IMR-90 (cell line): ENCODE measurements at regions not wholly inside any gene's neighbourhood (a gene's known extent, or its start where the extent isn't known, plus 50 kb on each side); places are given as distances from the start of the nearest gene placed in this dataset.

Experiments
- ATAC-seq: fragments of 200-7000 bp; cut with Tn5 transposase; 2 replicates; pipeline ENCODE4 v1.9.1; 2020; ENCODE audit warnings: low read depth, mild to moderate bottlenecking, moderate library complexity
- BruUV-seq: library from RNA; stranded (reverse); fragments of 400-500 nt; replicated peaks from 2 replicates; lab custom pipeline; 2021; lab: Mats Ljungman, UMichigan
- CTCF ChIA-PET: fragments of 300-600 bp; formaldehyde crosslinking; extraction: SDS; loops from one replicate; lab custom pipeline; 2021; ENCODE audit warnings: antibody characterized with exemption; lab: Yijun Ruan, JAX
- POLR2A ChIA-PET: fragments of 300-600 bp; sonication (Branson Sonifier 250); formaldehyde crosslinking; loops from one replicate; lab custom pipeline; 2022; ENCODE audit warnings: antibody characterized with exemption; ENCODE audit not compliant: unreplicated experiment; lab: Charles Lee
- DNase-seq: peaks from one replicate; pipeline ENCODE4 v3.0.0; 2013
- H2AFZ ChIP-seq: replicated peaks from 2 replicates; pipeline ENCODE3; 2013; ENCODE audit warnings: low read length, mild to moderate bottlenecking; ENCODE audit not compliant: poor library complexity
- H2AK5ac ChIP-seq: 2 replicates; pipeline ENCODE4 v1.6.1; 2013; ENCODE audit warnings: low read depth, low read length, inconsistent platforms
- H2AK9ac ChIP-seq: replicated peaks from 2 replicates; pipeline ENCODE3; 2013; ENCODE audit warnings: mild to moderate bottlenecking, low read depth, low read length, moderate library complexity; ENCODE audit not compliant: poor library complexity
- H2BK120ac ChIP-seq: 2 replicates; pipeline ENCODE4 v1.6.1; 2013; ENCODE audit warnings: low read depth, low read length, inconsistent platforms
- H2BK15ac ChIP-seq: 3 replicates; pipeline ENCODE4 v1.6.1; 2013; ENCODE audit warnings: low read depth, low read length, inconsistent platforms
- H2BK20ac ChIP-seq: 2 replicates; pipeline ENCODE4 v1.6.1; 2013; ENCODE audit warnings: low read depth, mild to moderate bottlenecking, inconsistent platforms, low read length, moderate library complexity
- H2BK5ac ChIP-seq: 2 replicates; pipeline ENCODE4 v1.6.1; 2013; ENCODE audit warnings: mild to moderate bottlenecking, low read depth, low read length, inconsistent platforms; ENCODE audit not compliant: poor library complexity, severe bottlenecking
- H3K14ac ChIP-seq: replicated peaks from 2 replicates; pipeline ENCODE4 v1.6.1; 2013; ENCODE audit warnings: low read depth, low read length, inconsistent platforms
- H3K18ac ChIP-seq: 2 replicates; pipeline ENCODE4 v1.6.1; 2013; ENCODE audit warnings: low read depth, low read length, control low read depth
- H3K23ac ChIP-seq: 2 replicates; pipeline ENCODE4 v1.6.1; 2013; ENCODE audit warnings: low read depth, low read length, inconsistent platforms
- H3K27ac ChIP-seq: 2 replicates; pipeline ENCODE4 v1.5.1; 2013; ENCODE audit warnings: mild to moderate bottlenecking, control low read depth, low read length; ENCODE audit not compliant: insufficient read depth
- H3K27me3 ChIP-seq: 2 replicates; pipeline ENCODE4 v1.6.1; 2013; ENCODE audit warnings: low read length; ENCODE audit not compliant: control insufficient read depth, insufficient read depth
- H3K36me3 ChIP-seq: 2 replicates; pipeline ENCODE4 v1.6.1; 2013; ENCODE audit warnings: low read length, mixed read lengths; ENCODE audit not compliant: control insufficient read depth, insufficient read depth
- H3K4ac ChIP-seq: 2 replicates; pipeline ENCODE4 v1.6.1; 2013; ENCODE audit warnings: low read depth, low read length, inconsistent platforms
- H3K4me1 ChIP-seq: 2 replicates; pipeline ENCODE4 v1.6.1; 2013; ENCODE audit warnings: low read length, mixed read lengths; ENCODE audit not compliant: control insufficient read depth, insufficient read depth
- H3K4me2 ChIP-seq: 2 replicates; pipeline ENCODE4 v1.6.1; 2013; ENCODE audit warnings: low read depth, mild to moderate bottlenecking, control low read depth, low read length, moderate library complexity
- H3K4me3 ChIP-seq: 2 replicates; pipeline ENCODE4 v1.5.1; 2013; ENCODE audit warnings: low read depth, mild to moderate bottlenecking, control low read depth, low read length, moderate library complexity; ENCODE audit not compliant: insufficient read depth
- H3K56ac ChIP-seq: 2 replicates; pipeline ENCODE4 v1.6.1; 2013; ENCODE audit warnings: low read length, inconsistent platforms; ENCODE audit not compliant: insufficient read depth; ENCODE audit errors: extremely low read depth
- H3K79me1 ChIP-seq, 2 experiments: 2 replicates each; pipeline ENCODE4 v1.6.1; 2013; ENCODE audit warnings: low read length in 2 of 2, inconsistent platforms in 1 of 2, low read depth in 1 of 2
- H3K9ac ChIP-seq: 2 replicates; pipeline ENCODE4 v1.6.1; 2013; ENCODE audit warnings: low read depth, low read length, control low read depth
- H3K9me1 ChIP-seq: 2 replicates; pipeline ENCODE4 v1.6.1; 2013; ENCODE audit warnings: low read length, inconsistent platforms; ENCODE audit not compliant: insufficient read depth
- H3K9me3 ChIP-seq: 2 replicates; pipeline ENCODE4 v1.6.1; 2013; ENCODE audit warnings: low read length; ENCODE audit not compliant: control insufficient read depth, insufficient read depth
- H4K20me1 ChIP-seq: 2 replicates; pipeline ENCODE4 v1.6.1; 2013; ENCODE audit warnings: low read length, inconsistent platforms; ENCODE audit not compliant: insufficient read depth
- H4K5ac ChIP-seq: 2 replicates; pipeline ENCODE4 v1.6.1; 2013; ENCODE audit warnings: mild to moderate bottlenecking, low read depth, low read length, control low read depth
- H4K8ac ChIP-seq, 2 experiments: 2 replicates each; pipeline ENCODE4 v1.6.1; 2013; ENCODE audit warnings: low read depth in 2 of 2, low read length in 2 of 2, control low read depth in 1 of 2, inconsistent platforms in 1 of 2
- H4K91ac ChIP-seq: 2 replicates; pipeline ENCODE4 v1.6.1; 2013; ENCODE audit warnings: low read depth, low read length, inconsistent platforms; ENCODE audit not compliant: insufficient read depth
- BHLHE40 ChIP-seq: fragments of 150-350 bp; IDR thresholded peaks from 2 replicates; pipeline ENCODE4 v1.6.1; 2016; ENCODE audit warnings: mild to moderate bottlenecking, low read depth, low read length
- CEBPB ChIP-seq: IDR thresholded peaks from 2 replicates; pipeline ENCODE4 v1.6.1; 2012; ENCODE audit warnings: low read depth, low read length, improper control_type of control experiment
- CHD1 ChIP-seq: IDR thresholded peaks from 2 replicates; pipeline ENCODE4 v1.6.1; 2012; ENCODE audit warnings: low read depth, low read length, improper control_type of control experiment
- CTCF ChIP-seq: conservative IDR thresholded peaks from 2 replicates; pipeline ENCODE4 v1.5.1; 2012; ENCODE audit warnings: mild to moderate bottlenecking, low read depth, low read length, improper control_type of control experiment
- ELK1 ChIP-seq: fragments of 150-350 bp; IDR thresholded peaks from 2 replicates; pipeline ENCODE4 v1.6.1; 2016; ENCODE audit warnings: low read depth, mild to moderate bottlenecking, low read length, moderate library complexity, borderline replicate concordance
- FOS ChIP-seq: fragments of 150-350 bp; IDR thresholded peaks from 2 replicates; pipeline ENCODE4 v1.6.1; 2016; ENCODE audit warnings: low read depth, low read length
- MAFK ChIP-seq: IDR thresholded peaks from 2 replicates; pipeline ENCODE4 v1.6.1; 2012; ENCODE audit warnings: low read depth, low read length, improper control_type of control experiment
- MAZ ChIP-seq: IDR thresholded peaks from 2 replicates; pipeline ENCODE4 v1.6.1; 2012; ENCODE audit warnings: low read depth, mild to moderate bottlenecking, low read length, improper control_type of control experiment, moderate library complexity, borderline replicate concordance
- MXI1 ChIP-seq: IDR thresholded peaks from 2 replicates; pipeline ENCODE4 v1.6.1; 2012; ENCODE audit warnings: low read depth, mild to moderate bottlenecking, low read length, moderate library complexity, borderline replicate concordance
- NFE2L2 ChIP-seq: fragments of 150-350 bp; IDR thresholded peaks from 2 replicates; pipeline ENCODE4 v1.6.1; 2016; ENCODE audit warnings: low read depth, mild to moderate bottlenecking, low read length
- POLR2A ChIP-seq: IDR thresholded peaks from 2 replicates; pipeline ENCODE4 v1.6.1; 2012; ENCODE audit warnings: mild to moderate bottlenecking, low read depth, low read length
- RAD21 ChIP-seq: IDR thresholded peaks from 2 replicates; pipeline ENCODE4 v1.6.1; 2012; ENCODE audit warnings: low read length, improper control_type of control experiment
- RCOR1 ChIP-seq: IDR thresholded peaks from 2 replicates; pipeline ENCODE4 v1.6.1; 2012; ENCODE audit warnings: mild to moderate bottlenecking, low read length, improper control_type of control experiment; ENCODE audit not compliant: insufficient replicate concordance
- RFX5 ChIP-seq: IDR thresholded peaks from 2 replicates; pipeline ENCODE4 v1.8.0; 2012; ENCODE audit warnings: low read depth, mild to moderate bottlenecking, low read length, moderate library complexity
- SMC3 ChIP-seq: fragments of 150-350 bp; IDR thresholded peaks from 2 replicates; pipeline ENCODE4 v1.6.1; 2016; ENCODE audit warnings: low read depth, mild to moderate bottlenecking, antibody characterized with exemption, low read length, moderate library complexity
- USF2 ChIP-seq: fragments of 150-350 bp; IDR thresholded peaks from 2 replicates; pipeline ENCODE4 v1.6.1; 2017; ENCODE audit warnings: mild to moderate bottlenecking, antibody characterized with exemption, low read length, low read depth
- WGBS, 2 experiments: methylation state at CpG; one replicate each; pipeline versions ENCODE4 v1.1.5 to v1.1.7; 2013; ENCODE audit warnings: missing lambda C conversion rate in 2 of 2; ENCODE audit not compliant: insufficient read length in 1 of 2; ENCODE audit errors: extremely low coverage in 2 of 2; 5-methylcytosine and 5-hydroxymethylcytosine counted together
- dilution Hi-C: fragments of 300-500 bp; cut with HindIII; formaldehyde crosslinking; loops from one replicate; pipeline ENCODE4 v1.14.3; 2018; ENCODE audit warnings: low sequenced_read_pairs; ENCODE audit not compliant: unreplicated experiment
- in situ Hi-C: fragments of 300-500 bp; cut with MboI; formaldehyde crosslinking; loops from 3 replicates; pipeline ENCODE4 v1.14.3; 2019; ENCODE audit warnings: low sequenced_read_pairs, inconsistent platforms, mixed read lengths
- intact Hi-C: fragments of 100-400 bp; cut with micrococcal nuclease; formaldehyde crosslinking; loops from 2 replicates; pipeline ENCODE4 v1.10.0; 2022

DNA sequence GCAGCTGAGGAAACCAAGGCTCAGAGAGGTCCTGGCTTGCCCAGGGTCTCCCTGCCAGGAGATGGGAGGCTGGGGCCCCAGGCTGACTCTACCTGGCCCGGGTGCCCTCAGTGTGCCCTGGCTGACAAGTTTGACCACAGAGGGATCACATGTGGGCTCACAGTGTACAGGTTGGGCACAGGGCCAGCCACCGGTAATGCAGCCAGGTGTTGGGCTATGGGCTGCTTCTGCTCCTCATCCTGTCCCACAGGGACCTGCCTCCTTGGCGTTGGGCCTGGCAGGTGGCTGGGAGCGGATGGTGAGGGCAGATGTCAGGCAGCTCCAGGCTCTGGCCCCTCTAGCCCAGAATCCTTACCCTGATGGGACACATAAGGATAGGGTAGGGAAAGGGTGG is 250.5 kb downstream of the LOXHD1 start:
- Histone ChIP-seq H3K9ac (no peak overlapping the region), H3K18ac (no peak overlapping the region), H2BK15ac (no peak overlapping the region), H3K23ac (no peak overlapping the region), H3K27ac (no peak overlapping the region), H3K4me1 (no peaks in the 10 kb centered on the region), H2BK20ac (no peak overlapping the region), H3K9me3 (no peaks in the 10 kb centered on the region), H2BK120ac (no peak overlapping the region), H2BK5ac (no peak overlapping the region), H2AK9ac (no peak overlapping the region), H3K27me3 (peaks cover 3% of the 10 kb centered on the region), H2AFZ (no peak overlapping the region), H3K4ac (no peak overlapping the region), H3K9me1 (0 out of 2 replicates have a peak, but pooled peaks cover 3% of the 10 kb centered on the region), H3K4me3 (no peak overlapping the region), H3K14ac (no peak overlapping the region), H3K4me2 (no peak overlapping the region), H3K56ac (no peak overlapping the region), H3K79me1 (no peaks in the 10 kb centered on the region), H4K91ac (no peak overlapping the region), H4K5ac (no peak overlapping the region), H4K20me1 (no peaks in the 10 kb centered on the region), H4K8ac (no peak overlapping the region), H2AK5ac (no peak overlapping the region), H3K36me3 (no peaks in the 10 kb centered on the region)
- intact Hi-C loops, result no loop called here
- no peak for TF ChIP-seq MXI1
- TF ChIP-seq FOS, result no peak
- TF ChIP-seq ELK1, result no peak
- TF ChIP-seq MAFK, result no peak
- no peak for TF ChIP-seq CTCF
- TF ChIP-seq NFE2L2, result no peak
- no peak for TF ChIP-seq RCOR1
- TF ChIP-seq USF2, result no peak
- no peak for TF ChIP-seq RFX5
- TF ChIP-seq CEBPB, result no peak
- no peak for TF ChIP-seq RAD21
- no peak for TF ChIP-seq MAZ
- no peak for TF ChIP-seq CHD1
- no peak for TF ChIP-seq SMC3
- TF ChIP-seq POLR2A, result no peak
- TF ChIP-seq BHLHE40, result no peak
- POLR2A ChIA-PET, result no interaction called here
- in situ Hi-C loops, result no loop called here
- WGBS, 2 experiments, result no CpG with 5 or more reads among the region's 4 CpGs
- dilution Hi-C loops, result no loop called here
- ATAC-seq (no peak), DNase-seq (no peak)
- no TSS peak for BruUV-seq
- CTCF ChIA-PET, result no interaction called here
